GM19239 (cell line): ENCODE measurements at regions not wholly inside any gene's neighbourhood (a gene's known extent, or its start where the extent isn't known, plus 50 kb on each side); places are given as distances from the start of the nearest gene placed in this dataset.
"Not testable (repeated sequence)": the region's sequence is repeated elsewhere in the genome, so short reads cannot be mapped to it uniquely, and the experiment has no call there.

Experiments
- DNase-seq: peaks from one replicate; pipeline ENCODE4 v3.0.0; 2011; ENCODE audit warnings: low spot score; ENCODE audit not compliant: insufficient read length
- FAIRE-seq: peaks from 2 replicates; lab custom pipeline; 2011; peaks lifted over from hg19 to GRCh38; lab: Jason Lieb, UNC

GRCh38 chr3:72510247-72510646 lies 338.0 kb downstream of the SHQ1 start:
- no peak for DNase-seq
- no peak for FAIRE-seq

- DNase-seq (no peak), FAIRE-seq (no peak)
These were observed 342.5 kb downstream of the SHQ1 start for GRCh38 chr3:72505539-72506405.

DNA sequence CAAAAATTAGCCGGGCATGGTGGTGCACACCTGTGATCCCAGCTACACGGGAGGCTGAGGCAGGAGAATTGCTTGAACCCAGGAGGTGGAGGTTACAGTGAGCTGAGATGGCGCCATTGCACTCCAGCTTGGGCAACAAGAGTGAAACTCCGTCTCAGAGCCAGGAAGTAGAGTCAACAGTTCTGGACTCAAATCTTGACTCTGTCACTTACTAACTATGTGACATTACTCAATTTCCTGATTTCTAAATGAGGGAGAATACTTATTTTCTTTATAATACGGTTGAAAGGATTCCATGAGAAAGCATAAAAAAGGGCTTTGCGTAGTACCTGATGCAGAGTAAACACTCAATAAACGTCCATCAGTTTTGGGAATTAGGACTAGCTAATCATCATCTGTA lies 350.7 kb downstream of the SHQ1 start:
- not testable (repeated sequence) for FAIRE-seq, DNase-seq

GRCh38 chr3:72496051-72496670 lies 352.1 kb downstream of the SHQ1 start:
- DNase-seq (peak; percentile 17), FAIRE-seq (peak; percentile 71)

- no peak for DNase-seq
These were observed 353.6 kb downstream of the SHQ1 start for GRCh38 chr3:72494626-72495025.

GRCh38 chr3:72494130-72494529 lies 354.1 kb downstream of the SHQ1 start:
- DNase-seq = no peak
- no peak for FAIRE-seq

More at GRCh38 chr3:72494626-72495025, 353.6 kb downstream of the SHQ1 start:
- no peak for FAIRE-seq

DNA sequence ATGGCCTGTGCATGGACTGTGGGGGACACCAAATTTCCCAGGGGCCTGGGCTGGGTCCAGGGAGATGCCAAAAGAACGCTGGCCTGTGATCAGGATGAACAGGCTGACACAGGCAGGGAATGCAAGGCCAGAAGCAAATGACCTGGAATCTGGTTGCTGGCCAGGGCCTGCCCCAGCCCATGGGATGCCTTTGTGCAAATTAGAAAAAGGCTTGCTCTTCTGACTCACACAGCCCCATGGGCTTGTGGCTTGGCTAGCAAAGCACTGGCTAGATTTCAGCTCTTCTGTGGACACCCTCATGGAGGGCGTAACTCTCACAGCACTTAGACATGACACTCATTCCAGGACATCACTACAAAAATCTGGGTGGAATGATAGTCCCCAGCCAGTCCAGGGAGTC lies 356.0 kb downstream of the SHQ1 start:
- DNase-seq (no peak), FAIRE-seq (no peak)

DNA sequence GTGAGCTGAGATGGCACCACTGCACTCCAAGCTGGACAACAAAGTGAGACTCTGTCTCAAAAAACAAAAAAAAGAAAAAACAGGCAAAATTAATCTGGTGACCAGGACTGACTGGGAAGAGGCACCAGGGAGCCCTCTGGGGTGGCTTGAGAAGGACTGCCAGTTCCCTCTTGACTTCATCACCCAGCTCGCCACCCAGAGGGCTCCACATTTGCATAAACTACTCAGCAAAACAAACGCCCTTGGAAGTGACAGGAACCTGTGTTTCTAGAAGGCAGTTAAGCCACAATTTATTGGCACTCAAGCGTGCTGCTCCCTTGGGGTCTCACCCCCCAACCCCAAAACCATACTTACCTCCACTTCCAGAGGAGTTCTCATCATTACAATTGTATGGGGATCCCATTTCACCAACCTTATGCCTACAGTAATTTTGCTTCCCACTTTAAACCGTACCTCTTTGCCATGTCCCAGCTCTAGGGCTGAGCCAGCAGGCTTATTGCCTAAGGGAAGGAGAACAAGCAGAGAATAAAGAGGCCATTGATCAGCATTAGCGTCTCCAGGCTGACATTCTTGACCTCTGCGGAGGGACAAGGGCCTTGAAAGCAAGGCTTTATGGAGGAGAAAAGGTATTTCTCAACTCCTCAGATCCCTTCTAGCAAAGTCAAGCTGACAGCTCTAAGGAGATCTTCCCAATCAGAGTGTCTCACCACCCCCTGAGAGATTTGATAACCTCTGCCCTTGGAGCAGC lies 357.4 kb downstream of the SHQ1 start:
- FAIRE-seq (no peak), DNase-seq (no peak)

- FAIRE-seq (no peak), DNase-seq (no peak)
These were observed 358.3 kb downstream of the SHQ1 start for GRCh38 chr3:72489901-72490300.

GRCh38 chr3:72488738-72489035 lies 359.6 kb downstream of the SHQ1 start:
- FAIRE-seq = no peak
- DNase-seq = no peak

- no peak for FAIRE-seq
These were observed 360.1 kb downstream of the SHQ1 start for GRCh38 chr3:72487946-72488737.

GRCh38 chr3:72487078-72487765 lies 361.0 kb downstream of the SHQ1 start:
- FAIRE-seq = no peak
- no peak for DNase-seq

More at GRCh38 chr3:72487946-72488737, 360.1 kb downstream of the SHQ1 start:
- no peak for DNase-seq

DNA sequence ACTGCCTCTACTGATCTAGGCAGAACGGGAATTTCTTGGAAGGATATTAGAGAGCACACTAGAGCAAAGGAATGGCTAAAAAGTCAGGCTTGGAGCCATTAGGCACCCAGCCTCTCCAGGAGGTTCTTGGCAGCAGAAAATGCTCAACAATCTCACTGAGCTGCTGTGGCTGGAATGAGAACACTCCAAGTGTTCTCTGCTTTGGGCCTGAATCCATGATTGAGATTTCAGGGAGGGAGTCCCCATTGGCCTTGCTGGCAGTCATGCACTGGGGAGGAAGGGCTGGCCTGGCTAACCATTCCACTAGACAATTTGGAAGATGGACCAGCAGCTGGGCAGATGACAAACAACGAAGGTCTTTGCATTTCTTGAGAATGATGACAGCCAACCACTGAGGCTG lies 362.6 kb downstream of the SHQ1 start:
- DNase-seq (no peak), FAIRE-seq (no peak)

DNA sequence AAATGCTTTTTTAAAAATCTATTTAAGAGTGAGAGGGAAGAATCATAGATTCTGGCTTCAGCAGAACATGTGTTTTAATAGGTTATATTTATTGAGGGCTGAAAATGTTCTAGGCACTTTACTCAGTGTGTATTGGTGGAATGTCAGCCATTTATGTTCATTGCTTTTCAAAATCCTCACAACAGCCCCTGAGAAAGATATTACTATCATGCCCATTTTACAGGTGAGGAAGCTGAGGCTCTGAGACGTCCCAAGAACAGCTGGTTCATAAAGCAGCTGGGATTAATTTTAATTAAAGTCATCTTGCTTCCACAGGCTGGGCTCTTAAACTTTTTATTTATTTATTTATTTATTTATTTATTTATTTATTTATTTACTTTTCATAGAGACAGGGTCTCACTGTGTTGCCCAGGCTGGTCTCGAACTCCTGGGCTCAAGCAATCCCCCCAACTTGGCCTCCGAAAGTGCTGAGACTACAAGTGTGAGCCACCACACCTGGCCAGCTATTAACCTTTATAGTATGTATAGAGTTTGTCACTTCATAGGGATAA lies 364.6 kb downstream of the SHQ1 start:
- DNase-seq (no peak), FAIRE-seq (no peak)

GRCh38 chr3:72482589-72483321 lies 365.5 kb downstream of the SHQ1 start:
- FAIRE-seq (peak; percentile 90), DNase-seq (peak; percentile 21)

- DNase-seq (no peak), FAIRE-seq (no peak)
These were observed 366.7 kb downstream of the SHQ1 start for GRCh38 chr3:72481542-72481941.

DNA sequence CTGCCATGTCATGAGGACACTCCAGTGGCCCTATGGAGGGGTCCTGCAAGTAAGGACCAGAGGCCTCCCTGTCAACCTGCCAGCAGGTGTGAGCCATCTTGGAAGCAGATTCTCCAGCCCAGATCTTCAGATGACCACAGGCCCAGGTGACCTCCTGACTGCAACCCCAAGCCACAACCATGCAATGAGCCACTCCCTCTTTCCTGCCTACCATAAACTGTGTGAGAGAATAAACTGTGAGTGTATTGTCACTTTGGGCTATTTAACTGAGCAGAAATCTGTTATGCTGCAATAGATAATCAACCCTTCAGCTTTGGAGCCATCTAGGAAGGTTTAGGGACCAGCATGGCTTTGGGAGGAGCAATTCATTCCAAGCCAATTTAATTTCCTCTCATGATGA lies 367.9 kb downstream of the SHQ1 start:
- FAIRE-seq (no peak), DNase-seq (no peak)

DNA sequence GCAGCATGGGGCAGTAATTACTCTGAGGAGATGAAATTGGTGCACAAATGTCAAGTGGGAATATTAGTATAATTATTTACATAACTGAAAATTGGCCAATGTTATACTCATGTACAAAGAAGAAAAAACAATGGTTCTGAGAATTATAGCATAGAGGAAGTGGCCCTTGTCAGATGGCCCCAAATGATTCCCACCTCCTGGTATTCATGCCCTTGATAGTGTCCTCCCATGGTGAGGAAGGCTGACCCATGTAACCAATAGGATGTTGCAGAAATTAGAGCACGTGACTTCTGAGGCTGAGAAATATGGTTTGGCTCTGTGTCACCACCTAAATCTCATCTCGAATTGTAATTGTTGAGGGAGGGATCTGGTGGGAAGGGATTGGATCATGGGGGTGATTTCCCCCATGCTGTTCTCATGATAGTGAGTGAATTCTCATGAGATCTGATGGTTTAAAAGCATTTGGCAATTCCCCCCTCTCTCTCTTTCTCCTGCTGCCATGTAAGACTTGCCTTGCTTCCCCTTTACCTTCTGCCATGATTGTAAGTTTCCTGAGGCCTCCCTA lies 368.5 kb downstream of the SHQ1 start:
- FAIRE-seq = no peak
- DNase-seq = no peak

DNA sequence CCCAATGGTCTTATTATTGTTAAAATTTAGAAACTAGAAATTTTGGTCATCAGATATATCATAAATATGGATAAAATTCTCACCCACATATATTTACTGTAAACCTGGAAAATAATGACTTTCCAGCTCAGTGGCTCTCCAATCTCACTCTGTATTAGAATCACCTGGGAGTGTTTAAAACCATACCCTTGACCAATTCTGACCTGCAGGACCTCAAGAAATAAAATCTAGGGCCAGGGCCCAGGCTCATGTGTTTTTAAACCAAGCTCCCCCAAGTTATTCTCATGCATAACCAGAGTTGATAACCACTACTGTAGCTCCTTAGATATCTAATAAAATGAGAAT lies 372.1 kb downstream of the SHQ1 start:
- DNase-seq = no peak
- no peak for FAIRE-seq
